GM12891 (cell line): ENCODE measurements at regions not wholly inside any gene's neighbourhood (a gene's known extent, or its start where the extent isn't known, plus 50 kb on each side); places are given as distances from the start of the nearest gene placed in this dataset.

Source experiments
- POLR2A ChIP-seq: IDR thresholded peaks from 2 replicates; pipeline ENCODE4 v1.6.1; 2011; ENCODE audit warnings: low read depth, low read length, control low read depth
- SPI1 ChIP-seq: IDR thresholded peaks from 2 replicates; pipeline ENCODE4 v1.6.1; 2011; ENCODE audit warnings: low read depth, low read length, control low read depth

GRCh38 chr15:93831641-93832040 is 399.7 kb upstream of the MCTP2 start:
- TF ChIP-seq SPI1 (no peak), POLR2A (no peak)
